ENCODE measurements at regions not wholly inside any gene's neighbourhood (a gene's known extent, or its start where the extent isn't known, plus 50 kb on each side); places are given as distances from the start of the nearest gene placed in this dataset.

DNA sequence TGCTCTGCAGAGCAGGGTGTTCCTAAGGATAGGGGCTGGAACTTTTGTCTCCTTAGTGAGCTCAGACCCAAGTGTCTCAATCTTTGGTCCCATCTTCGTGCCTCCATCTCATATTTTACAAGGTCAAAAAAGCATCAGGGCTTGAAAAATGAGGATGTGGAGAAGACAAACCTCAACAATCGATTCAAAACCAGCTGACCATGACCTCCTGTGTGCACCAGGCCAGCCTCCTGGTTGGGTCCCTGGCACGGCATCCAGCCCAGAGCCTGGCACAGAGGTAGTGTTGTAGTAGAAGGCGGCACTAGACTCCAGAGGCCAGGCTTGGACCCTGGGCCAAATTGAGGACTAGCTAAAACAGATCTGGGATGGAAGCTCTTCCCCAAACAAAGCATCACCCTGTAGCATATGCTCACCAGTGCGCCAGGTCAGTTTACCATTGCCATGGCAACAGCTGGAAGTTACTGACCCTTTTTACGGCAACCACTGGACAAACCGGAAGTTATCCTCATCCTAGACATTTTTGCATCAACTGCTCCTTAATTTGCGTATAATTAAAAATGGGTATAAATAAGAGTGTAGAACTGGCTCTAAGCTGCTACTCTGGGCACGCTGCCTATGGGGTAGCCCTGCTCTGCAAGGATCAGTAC is 69.3 kb upstream of the BLCAP start:
- DNase-seq = no peak

DNA sequence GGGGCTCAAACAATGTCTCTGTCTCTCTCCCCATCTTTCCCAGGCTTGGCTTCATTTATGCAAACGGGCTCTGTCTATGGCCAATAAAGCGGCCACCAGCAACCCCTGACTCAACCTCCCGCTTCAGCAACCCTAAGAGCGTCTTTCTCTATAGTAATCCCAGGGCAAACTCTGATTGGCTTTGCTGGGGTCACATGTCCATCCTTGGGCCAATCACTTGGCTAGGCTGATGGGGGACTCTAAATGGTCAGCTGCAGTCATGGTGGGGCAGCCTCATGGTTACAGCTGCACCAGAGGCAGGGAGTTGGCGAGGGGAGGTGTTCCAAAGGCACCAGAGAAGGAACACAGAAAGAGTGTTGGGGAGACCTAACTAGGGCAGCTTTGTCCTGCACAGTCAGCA is 68.5 kb upstream of the BLCAP start:
- DNase-seq = no peak

DNA sequence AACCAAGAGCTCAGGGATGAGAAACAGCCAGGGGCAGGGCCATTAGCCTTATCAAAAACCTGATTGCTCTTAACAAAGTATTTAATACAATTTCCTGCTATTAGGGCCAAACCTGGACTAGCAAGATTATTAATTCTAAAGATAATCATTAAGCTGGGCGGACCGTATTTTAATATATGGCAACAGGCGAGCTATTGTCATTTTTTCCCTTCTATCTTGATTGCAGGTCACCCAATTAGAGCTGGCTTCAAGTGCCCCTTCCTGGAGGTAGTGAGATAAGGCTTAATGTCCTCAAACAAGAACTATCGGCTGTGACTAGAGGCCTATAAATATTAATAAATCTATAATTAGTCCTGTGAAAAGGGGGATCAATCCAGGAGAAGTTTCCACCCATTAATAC is 66.0 kb upstream of the BLCAP start:
- DNase-seq = no peak

DNA sequence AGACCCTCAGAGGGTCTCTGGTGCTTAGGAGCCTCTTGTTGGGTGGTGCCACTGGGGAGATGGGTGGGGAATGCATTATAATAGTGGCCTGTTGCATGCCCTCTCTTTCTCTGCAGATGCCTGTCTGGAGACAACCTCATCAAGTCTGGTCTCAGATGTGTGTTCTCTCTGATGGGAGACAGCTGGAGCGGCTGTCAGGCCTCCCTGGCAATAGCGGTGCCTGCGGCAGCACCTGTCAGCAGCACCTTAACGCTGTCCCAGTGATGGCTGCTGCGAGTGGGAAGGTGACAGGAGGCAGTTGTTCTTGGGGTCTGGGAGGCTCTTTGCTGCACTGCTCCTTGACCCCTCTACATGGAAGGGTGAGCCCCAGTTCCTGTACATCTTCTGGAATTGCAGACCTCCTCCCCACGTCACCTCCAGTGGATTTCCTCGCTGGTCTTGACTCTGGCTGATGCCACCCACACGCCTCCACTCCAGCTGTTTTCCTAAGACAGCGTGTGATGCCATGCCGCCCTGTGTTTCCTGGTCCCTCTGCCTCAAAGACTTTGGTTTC is 63.3 kb upstream of the BLCAP start:
- DNase-seq = no peak

DNA sequence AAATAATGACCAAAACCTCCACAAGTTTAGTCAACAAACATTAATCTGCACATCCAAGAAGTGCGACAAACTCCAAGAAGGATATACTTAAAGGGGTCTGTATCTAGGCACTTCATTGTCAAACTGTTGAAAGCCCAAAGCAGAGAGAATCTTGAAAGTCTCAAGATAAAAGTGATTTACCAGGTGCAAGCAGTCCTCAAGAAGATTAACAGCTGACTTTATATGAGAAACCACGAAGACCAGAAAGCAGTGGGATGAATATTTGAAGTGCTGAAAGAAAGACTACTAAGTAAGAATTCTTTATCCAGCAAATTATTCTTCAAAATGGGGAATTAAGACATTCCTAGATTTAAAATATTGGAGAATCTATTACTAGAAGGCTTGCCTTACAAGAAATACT is 58.4 kb upstream of the BLCAP start:
- no peak for DNase-seq

DNA sequence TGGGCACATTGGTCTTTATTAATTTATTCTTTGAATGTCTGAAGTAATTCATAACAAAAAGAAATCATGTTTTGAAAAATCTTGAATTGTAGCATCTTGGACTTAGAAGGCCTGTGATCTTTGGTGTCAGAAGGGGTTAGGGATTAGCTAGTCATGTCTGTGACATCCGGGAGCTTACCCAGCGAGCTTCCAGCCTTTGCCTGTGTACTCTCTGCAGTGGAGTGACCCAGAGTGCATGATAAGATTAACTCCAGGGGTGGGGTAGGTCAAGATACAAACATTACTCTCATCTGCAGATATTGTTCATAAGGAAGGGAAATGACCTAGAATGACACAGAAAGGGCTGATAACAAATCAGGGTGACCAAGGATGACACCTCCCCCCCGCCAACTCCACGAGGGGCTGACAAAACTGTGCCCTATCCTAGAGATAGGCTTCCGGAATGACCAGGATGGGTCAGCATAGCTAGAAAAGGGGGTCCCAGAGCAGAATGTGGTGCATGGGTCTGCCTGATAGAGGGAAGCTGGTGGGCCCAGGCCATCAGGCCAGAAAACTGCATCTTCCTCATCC is 56.6 kb upstream of the BLCAP start:
- DNase-seq = no peak

DNA sequence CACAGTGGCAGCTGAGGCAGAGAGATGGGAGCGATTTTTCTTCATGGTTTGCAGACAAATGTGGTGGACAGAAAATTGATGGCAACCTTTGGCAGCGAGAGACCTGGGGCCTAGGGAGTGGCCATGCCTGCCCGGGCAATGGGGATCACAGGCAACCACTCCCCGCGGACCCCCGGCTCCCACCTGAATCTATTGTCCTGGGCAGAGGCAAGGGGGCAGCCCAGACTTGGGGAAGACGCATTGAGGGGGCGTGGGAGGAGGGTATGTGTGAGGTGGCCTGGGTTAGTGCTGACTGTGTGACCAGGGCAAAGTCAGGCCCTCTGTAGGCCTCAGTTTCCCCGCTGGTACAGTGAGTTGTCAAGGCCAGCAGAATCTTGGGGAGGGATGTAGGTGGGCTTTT is 53.6 kb upstream of the BLCAP start:
- no peak for DNase-seq

DNA sequence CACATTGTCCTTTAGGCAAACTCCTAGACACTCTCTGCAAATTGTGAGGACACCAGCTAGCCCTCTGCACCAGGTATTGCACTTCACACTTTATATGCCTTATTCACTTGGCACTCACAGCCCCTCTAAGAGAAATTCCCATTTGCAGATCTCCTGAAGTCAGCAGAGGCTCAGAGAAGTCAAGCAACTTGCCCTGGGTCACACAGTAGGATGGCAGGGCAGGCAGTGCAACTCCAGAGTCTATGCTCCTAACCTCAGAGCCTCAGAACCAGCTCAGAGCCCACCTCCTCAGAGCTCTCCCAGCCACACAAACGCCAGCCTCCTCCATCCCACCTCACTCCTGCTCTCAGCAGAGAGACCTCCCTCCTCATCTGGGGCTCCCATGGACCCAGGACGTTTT is 52.4 kb upstream of the BLCAP start:
- no peak for DNase-seq

DNA sequence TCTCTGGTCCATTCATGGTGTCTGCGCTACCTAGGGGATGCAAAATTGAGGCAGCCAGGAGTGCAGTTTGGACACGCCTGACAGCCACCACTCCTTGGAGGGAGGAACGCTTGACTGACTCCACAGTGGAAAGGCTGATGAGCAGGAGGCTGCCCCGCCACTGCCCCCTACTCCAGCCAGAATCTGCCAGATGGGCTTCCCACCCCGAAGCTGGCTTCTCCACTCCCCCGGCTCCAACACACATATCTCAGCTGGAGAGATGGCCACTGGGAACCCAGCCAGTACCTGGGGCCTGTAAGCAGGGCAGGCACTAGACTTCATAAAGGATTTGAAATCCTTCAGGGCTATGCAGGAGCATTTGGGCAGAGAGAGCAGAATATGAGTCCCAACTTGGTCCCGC is 51.4 kb upstream of the BLCAP start:
- no peak for DNase-seq

DNA sequence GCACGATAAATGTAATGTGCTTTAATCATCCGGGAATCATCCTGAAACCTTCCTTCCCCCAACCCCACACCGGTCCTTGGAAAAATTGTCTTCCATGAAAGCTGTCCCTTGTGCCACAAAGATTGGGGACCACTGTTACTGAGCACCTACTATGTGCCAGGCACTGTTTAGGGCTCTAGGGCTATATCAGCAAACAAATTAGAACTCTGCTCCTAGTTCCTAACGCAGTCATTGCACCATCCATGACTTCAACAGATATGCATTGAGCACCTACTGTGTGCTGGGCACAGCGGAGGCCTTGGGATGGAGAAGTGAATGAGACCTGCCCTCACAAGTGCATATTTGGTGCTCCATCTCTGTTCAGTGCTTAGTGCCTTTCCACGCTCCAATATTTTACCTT is 50.3 kb upstream of the BLCAP start:
- DNase-seq = no peak
